ENCODE measurements at regions not wholly inside any gene's neighbourhood (a gene's known extent, or its start where the extent isn't known, plus 50 kb on each side); places are given as distances from the start of the nearest gene placed in this dataset.

GRCh38 chr2:20150110-20150706 lies 74.7 kb downstream of the SDC1 start:
- TF ChIP-seq MAX (IDR thresholded peaks at IDR 0.05) (no peak), RAD21 (IDR thresholded peaks at IDR 0.05; ENCODE audit: low read depth) (no peak), TCF12 (IDR thresholded peaks at IDR 0.05; ENCODE audit: low read depth) (no peak), TEAD4 (IDR thresholded peaks at IDR 0.05) (no peak), TAF1 (IDR thresholded peaks at IDR 0.05; ENCODE audit: low read depth) (no peak), YY1 (IDR thresholded peaks at IDR 0.05; ENCODE audit: low read depth) (no peak), EP300 (IDR thresholded peaks at IDR 0.05; ENCODE audit: borderline replicate concordance) (no peak), REST (IDR thresholded peaks at IDR 0.05; ENCODE audit: low read depth) (no peak), ZBTB7A (IDR thresholded peaks at IDR 0.05; ENCODE audit: low read depth) (no peak), EGR1 (IDR thresholded peaks at IDR 0.05) (no peak)

All from Ishikawa (cell line).